ENCODE measurements at regions not wholly inside any gene's neighbourhood (a gene's known extent, or its start where the extent isn't known, plus 50 kb on each side); places are given as distances from the start of the nearest gene placed in this dataset.

GRCh38 chr13:80871481-80871880 is 530.6 kb upstream of the SPRY2 start:
- CTCF ChIA-PET, result no interaction called here
- Histone ChIP-seq H3K36me3 (ENCODE audit: control insufficient read depth in 2 of 2, insufficient read depth in 2 of 2, low read length in 1 of 2) (no peaks in the 10 kb centered on the region), H3K4me1 (ENCODE audit: control insufficient read depth, insufficient read depth, low read length) (no peaks in the 10 kb centered on the region), H3K9me3 (replicated peaks; ENCODE audit: control insufficient read depth, insufficient read depth, low read length) (no peaks in the 10 kb centered on the region), H4K20me1 (ENCODE audit: control insufficient read depth, insufficient read depth) (no peaks in the 10 kb centered on the region), H3K4me2 (ENCODE audit: control insufficient read depth, insufficient read depth) (no peak overlapping the region), H3K27ac (ENCODE audit: control insufficient read depth, insufficient read depth) (no peak overlapping the region), H3K4me3 (no peak overlapping the region), H3K79me2 (ENCODE audit: control insufficient read depth, insufficient read depth, low read length) (no peaks in the 10 kb centered on the region), H3K9ac (ENCODE audit: control insufficient read depth, insufficient read depth, low read length) (no peak overlapping the region), H2AFZ (ENCODE audit: control insufficient read depth, low read depth, low read length) (no peak overlapping the region), H3K27me3 (replicated peaks in 1 of 2; ENCODE audit: control insufficient read depth in 2 of 2, insufficient read depth in 2 of 2, low read length in 1 of 2) (no peaks in the 10 kb centered on the region)
- POLR2A ChIA-PET, result no interaction called here
- no TSS peak for BruUV-seq (replicated peaks)
- ATAC-seq (no peak), FAIRE-seq (no peak), DNase-seq (ENCODE audit: low read depth, low spot score) (no peak)
- in situ Hi-C loops (cut with MboI) (no loop called here), intact Hi-C loops (cut with micrococcal nuclease; ENCODE audit: unreplicated experiment) (loop anchor here (5.0 kb wide), 1 partner anchor 529 kb away; the partner anchor contains the start of gene SPRY2)
- TF ChIP-seq NFYA (IDR thresholded peaks at IDR 0.05; ENCODE audit: borderline replicate concordance, low read depth, low read length), result no peak
- TF ChIP-seq PKNOX1 (IDR thresholded peaks at IDR 0.05), result no peak
- no peak for TF ChIP-seq KLF5 (IDR thresholded peaks at IDR 0.05; ENCODE audit: partially characterized antibody)
- no peak for TF ChIP-seq KAT2A (conservative IDR thresholded peaks at IDR 0.05; ENCODE audit: control insufficient read depth, low read depth, low read length)
- no peak for TF ChIP-seq POU2F2 (IDR thresholded peaks at IDR 0.05; ENCODE audit: borderline replicate concordance, low read depth, low read length)
- TF ChIP-seq BMI1 (IDR thresholded peaks at IDR 0.05; ENCODE audit: borderline replicate concordance), result no peak
- TF ChIP-seq IKZF2 (IDR thresholded peaks at IDR 0.05), result no peak
- TF ChIP-seq SIX5 (IDR thresholded peaks at IDR 0.05; ENCODE audit: low read depth, low read length, severe bottlenecking), result no peak
- no peak for TF ChIP-seq HSF1 (IDR thresholded peaks at IDR 0.05; ENCODE audit: low read depth, low read length)
- RAD21 ChIA-PET (ENCODE audit: unreplicated experiment), result interaction anchor here (0.6 to 1.8 kb wide), 2 partner anchors 15 to 116 kb away, joined by 3 to 4 read pairs; no protein-coding TSS in a partner anchor
- SMC1A ChIA-PET (ENCODE audit: uncharacterized antibody, unreplicated experiment), result interaction anchor here (0.8 to 1.5 kb wide), 4 partner anchors 11 to 108 kb away, joined by 3 read pairs; no protein-coding TSS in a partner anchor
- 41% methylated on average over 4 of the region's 4 CpGs for WGBS (ENCODE audit: insufficient coverage, insufficient replicate concordance, low lambda C conversion rate, missing lambda C conversion rate)

Data from GM12878 (cell line).